ELR (cell line): ENCODE measurements at regions not wholly inside any gene's neighbourhood (a gene's known extent, or its start where the extent isn't known, plus 50 kb on each side); places are given as distances from the start of the nearest gene placed in this dataset.

Experiments used
- DNase-seq: peaks from one replicate; pipeline ENCODE4 v3.0.0-alpha.2; 2015; ENCODE audit warnings: low read depth

DNA sequence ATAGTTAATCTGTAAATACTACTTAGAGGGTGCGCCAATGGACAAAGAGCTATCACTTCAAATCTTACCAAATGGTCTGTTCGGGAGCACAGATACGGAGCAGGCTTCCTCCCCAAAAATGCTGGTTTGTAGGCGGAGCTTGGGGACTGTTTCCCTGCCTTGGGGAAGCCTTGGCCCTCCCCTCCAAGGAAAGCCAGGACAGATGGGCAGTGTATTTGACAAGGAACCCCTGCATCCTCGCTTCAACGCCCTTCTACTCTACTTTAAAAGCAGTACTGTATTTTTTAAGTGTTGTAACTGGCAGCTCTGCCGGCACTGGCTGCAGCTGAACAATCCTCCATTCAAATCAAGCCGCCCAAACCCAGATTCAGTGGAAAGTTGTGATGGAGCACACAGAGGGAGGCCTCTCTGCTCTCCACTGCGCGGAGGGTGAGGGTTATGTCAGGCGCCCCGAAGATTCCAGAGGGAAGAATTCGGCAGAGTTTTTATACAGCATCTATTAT, 83.1 kb upstream of the FNDC3B start:
- no peak for DNase-seq

DNA sequence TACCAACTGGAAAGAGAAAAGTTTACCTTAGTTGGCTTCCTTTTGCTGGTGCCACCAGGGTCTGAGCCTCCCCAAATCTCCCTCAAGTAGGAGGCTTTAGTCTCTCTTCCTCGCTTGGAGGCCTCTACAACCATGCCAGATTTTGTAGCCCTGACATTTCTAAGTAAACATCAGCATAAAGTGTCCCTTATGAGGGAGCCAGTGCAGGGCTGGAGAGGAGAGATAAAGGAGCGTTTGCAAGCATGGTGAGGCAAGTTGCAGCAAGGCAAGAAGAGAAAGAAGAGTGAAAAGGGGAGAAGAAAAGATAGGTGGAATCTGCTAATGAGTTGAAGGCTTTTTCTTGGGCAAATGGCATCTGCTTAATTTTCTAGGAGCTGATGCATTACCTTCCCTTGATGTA, 82.7 kb upstream of the FNDC3B start:
- DNase-seq = no peak

DNA sequence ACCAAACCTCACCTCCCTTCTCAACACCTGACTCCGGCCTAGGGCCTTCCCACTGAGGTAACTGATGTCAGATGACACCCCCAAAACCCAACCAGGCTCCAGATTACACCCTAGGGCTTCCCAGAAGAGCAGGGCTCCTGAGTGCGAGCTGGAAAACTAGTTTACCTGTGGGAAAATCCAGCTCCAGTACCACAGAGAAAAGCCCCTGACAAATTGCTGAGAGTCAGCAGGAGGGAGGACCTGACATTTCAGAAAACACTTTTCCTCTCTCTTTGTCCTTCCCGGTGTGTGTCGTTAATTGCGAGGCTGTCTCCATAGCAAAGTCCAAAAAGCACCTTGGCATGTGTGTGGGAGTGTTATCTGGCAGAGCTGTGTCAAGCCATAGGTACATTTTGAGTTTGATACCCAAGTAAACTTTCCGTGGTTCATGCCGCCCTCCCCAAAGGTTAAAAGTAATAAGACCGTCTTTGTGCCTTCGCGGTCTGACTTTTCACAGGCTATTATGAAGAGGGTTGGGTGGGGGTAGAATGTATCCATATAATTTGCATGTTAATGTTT, 79.8 kb upstream of the FNDC3B start:
- no peak for DNase-seq

DNA sequence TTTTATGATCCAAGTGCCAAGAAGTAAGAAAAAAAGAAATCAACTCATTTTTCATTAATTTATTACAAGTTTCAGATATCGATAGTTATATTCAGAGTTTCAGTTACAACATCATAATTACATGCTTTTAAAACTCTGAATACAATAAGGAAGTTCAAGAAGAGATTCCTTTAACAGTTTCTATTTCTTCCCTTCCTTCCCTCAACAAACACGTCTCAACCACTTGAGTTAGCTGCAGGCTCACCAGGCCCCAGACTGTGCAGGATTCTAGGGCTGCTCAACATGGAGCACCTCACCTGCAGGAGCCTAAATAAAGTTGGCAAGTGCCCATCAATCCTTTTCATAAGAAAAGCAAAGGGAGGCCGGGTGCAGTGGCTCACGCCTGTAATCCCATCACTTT, 79.2 kb upstream of the FNDC3B start:
- DNase-seq = no peak

DNA sequence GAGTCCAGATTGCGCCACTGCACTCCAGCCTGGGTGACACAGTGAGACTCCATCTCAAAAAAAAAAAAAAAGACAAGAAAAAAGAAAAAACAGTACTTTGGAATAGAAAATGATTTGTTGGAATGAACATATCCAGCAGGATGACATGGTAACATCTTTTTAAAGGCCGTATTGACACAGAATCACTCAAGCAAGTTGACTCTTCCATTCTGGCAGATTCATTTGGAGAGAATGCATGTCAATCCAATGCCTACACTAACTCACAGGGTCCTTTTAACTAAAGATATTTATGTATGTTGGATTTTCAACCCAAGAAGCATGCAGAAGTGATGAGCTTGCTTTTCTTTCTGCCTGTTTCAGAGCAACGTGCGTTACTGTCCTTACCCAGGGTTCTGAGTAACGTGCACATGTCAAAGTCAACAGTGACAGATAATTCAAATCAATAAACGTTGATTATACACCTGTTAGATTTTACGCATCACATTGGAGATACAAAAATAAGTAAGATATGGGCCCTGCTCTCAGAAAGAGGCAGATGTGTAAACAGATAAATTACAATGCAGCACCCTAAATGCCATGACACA, 77.1 kb upstream of the FNDC3B start:
- no peak for DNase-seq

DNA sequence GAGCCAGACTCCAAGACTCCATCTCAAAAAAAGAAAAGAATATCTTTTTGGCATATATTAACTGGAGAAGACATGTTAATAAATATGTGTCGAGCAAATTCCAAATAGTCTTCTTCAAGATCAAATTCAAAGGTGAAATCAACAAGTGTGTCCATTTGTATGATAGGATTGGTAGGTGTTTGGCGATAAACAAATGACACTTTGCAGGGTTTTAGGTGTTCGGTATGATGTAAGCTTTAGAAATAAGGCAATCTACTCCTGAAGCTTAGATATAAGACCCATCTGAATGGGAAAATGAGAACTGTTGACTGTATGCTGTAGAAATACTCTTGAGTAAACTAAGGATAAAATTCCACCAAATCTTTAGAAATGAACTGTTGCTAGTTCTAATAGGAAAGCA, 75.8 kb upstream of the FNDC3B start:
- no peak for DNase-seq

DNA sequence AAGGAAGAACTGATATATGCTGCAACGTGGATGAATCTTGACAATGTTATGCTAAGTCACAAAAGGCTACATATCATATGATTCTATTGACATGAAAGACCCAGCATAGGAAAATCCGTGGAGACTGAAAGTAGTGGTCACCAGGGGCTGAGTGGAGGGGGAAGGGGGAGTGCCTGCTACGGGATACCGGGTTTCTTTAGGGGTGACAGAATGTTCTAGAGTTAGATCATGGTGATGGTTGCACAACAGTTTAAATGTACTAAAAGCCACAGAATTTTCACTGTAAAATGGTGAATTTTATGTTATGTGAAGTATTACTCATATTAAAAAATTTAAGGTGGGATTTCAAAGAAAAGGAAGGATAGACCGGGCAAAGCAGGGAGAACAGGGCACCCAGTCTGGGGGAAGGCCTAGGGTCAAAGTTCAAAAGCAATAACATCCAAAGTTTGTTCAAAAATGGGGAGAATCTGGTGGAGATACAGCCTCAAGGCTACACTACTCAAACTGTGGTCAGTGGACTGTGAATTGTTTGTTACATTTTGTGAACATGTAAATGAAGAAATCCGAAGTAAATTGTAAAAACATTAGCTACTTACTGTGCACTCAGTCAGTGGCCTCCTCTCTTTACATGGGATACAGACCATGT, 74.2 kb upstream of the FNDC3B start:
- DNase-seq = no peak

DNA sequence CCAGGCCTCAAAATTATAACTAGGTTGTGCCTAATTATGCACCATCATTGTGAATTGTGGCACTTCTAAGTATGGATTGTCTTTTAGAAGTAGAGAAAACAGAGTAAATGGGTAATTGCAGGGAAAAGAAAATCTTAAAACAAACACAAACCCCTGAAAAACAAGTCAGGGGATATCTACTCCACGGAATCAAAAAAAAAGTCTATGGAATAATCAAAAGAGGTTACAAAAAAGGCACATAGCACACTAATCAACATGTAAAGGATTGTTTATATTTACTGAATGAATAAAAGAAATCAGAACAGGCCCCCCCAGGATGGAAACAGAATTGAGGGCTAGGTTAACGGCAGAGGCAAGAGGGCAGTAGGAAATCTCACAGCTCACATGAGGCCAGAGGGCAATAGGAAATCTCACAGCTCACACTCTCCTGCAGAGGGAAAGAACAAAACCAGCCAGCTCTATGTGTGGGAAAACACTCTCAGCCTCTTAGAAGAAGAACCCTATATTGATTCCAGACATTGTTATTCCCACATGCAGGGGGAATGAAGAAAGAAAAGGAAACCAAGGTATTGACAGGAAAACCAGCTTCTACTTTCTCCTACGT, 72.7 kb upstream of the FNDC3B start:
- peak; percentile 23 for DNase-seq

DNA sequence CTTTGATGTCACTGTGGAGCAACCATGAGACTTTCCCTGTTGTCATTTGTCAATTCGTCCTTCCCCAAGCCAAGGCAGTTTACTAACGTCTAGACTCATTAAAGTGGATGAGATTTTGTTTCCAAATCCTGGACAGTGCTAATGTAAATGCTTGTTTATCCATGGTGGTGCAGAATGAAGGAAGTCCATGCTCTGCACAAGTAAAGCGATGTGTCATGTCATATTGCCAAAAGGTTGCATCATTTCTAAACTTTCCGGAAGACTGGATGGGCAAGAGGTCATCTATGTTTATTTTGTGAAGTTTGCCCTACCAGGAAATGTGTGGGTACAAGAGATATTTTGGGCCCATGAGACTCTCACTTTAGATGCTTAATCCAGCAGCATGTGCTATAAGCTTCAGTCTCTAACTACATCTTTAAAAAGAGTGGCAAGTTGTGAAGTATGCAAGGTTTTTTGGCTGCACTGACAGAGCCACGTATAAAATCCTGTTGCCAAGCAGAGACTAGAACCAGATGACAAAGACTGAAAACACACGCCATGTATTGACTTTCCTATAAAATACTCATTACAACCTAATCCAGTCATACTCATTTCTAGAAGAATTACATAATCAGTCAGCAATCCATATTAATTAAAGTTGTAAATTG, 72.1 kb upstream of the FNDC3B start:
- DNase-seq = peak; percentile 83

DNA sequence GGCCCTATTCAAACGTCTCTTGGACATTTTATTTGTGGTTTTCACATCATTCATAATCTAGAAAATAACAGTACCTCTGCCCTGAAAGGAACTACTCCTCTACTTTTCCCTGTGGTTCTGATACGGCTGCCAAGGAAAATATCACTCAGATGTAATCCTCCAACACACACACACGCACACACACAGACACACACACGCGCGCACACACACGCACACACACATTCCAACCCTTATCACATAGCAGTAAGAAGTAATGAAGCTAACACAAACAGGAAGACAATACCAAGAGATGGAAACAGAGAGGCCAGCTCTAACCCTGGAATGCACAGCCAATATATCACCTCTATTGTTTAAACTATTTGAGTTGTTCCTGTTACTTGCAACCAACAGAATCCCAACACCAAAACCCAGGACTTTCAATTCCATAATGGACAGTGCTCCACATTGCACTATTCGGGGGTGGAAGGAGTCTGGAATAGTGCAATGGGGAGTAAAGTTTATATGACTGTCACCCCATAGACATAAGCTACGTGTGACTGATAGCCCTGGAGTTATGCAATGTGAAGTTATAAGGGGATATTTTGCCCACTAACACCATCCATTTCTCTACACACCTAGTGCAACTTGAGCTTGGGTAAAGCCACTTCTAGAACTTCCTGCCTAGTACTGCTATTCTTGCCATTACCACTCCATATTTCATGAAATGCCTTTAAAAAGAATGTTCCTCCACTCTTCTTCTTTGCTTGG, 71.3 kb upstream of the FNDC3B start:
- no peak for DNase-seq

DNA sequence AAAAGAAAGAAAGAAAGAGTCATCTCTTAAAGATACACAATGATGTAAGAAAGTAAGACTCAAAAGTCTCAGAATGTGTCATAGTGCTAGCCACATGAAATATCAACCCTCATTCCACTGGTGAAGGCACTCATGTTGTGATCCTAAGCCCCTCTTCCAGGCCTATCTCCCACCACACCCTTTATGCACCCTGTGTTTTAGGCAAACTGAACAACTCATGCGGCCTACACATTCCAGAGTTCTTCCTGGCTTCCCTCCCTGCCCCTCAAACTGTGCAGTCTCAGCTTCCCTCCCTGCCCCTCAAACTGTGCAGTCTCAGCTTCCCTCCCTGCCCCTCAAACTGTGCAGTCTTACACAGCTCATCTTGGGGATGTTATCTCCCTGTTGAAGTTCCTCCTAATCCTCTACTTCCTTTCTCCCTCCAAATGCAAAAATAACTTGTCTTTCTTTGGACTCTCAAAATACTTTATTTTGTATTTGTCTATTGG, 69.0 kb upstream of the FNDC3B start:
- peak; percentile 59 for DNase-seq

DNA sequence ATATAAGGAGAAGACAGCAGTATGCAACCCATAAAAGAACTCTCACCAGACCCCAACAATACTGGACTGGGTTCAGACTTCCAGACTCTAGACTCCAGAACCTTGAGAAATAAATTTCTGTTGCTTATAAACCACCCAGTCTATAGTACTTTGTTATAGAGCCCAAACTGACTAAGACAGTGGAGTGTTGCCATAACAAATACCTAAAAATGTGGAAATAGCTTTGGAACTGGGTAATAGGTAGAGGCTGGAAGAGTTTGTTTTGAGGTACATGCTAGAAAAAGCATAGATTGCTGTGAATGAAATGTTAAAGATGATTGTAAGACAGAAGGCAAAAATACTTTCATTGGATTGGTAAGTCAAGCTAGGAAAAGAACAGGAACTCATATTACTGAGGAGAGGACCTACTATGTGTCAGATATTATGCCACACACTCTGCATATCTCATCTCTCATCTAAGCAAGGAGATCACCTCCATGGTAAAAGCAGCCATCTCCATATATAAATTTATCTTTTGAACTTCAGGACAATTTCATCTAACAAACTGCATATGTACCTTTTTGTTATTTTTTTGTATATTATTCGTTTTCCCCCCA, 67.4 kb upstream of the FNDC3B start:
- DNase-seq = no peak

DNA sequence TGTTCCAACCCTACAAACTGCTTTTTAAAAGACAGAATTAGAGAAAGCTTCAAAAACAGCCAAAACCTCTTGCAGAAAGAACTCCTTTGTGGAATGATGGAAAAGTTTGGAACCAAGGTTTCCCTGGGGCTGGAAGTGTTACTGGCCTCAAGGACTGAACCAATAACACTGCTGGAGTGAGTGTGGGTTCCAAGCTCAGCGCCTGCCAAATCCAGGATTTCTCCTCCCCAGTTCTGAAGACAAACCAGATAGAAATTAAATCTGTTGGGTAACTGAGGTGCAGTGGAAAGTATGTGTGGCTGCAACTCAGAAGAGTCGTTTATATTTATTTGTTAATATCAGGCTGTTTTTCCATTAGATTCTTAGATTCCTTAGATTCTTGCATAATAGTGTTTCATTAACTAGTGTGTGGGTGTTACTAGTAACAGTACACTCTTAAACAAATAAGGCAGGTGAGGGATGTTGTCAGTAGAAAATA, 66.5 kb upstream of the FNDC3B start:
- no peak for DNase-seq

DNA sequence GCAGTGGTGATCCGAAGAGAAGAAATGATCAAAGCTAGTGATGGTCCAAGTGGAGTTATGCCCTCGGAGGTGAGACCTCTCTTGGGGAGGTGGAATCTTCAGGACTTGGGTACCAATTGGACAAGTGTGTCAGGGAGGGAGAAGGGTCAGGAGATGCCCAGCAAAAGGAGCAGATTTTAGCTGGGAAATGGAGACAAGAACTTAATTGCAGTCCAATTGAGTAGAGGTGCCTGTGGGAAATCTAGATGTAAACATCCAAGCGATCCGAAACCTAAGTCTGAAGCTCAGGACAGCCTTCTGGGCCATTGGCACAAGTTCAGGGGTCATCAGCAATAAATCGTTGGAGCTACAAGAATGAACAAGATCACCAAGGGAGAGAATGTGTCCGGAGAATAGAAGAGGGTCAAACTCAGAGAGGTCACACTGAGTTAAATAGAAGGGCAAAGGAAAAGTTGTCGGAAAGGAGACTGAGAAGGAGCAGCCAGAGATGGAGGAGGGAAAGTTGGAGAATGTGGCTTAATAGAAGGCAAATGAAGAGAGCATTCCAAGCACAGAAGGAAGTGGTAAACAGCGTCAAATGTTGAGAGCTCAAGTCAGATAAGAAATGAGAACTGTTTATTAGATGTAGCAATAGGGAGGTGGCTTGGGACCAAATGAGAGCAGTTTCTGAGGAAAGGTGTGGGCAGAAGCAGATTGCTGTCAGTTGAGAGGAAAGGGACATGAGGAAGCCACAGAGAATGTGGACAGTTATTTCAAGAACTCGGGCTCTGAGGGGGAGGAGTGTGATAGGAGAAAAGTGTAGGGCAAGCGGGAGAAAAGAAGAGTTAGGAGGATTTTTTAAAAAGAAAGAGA, 64.2 kb upstream of the FNDC3B start:
- DNase-seq = no peak

DNA sequence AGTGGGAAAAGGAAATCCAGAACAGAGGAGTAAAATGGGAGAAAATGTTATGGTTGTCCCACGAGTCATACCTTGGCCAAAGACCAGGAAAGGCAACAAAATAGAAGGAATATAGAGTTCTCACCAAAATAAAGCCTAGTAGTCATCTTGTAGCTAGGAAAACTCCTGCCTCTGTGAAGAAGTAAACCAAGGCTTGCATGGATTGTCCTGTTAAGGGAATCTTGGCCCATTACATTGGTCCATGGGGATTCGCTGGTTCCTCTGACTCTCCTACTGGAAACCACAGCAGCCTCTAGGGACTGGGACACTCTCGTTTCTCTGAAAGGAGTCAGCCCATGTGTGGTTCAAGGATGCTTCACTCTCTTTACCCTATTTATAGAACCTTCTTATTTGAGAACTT, 62.9 kb upstream of the FNDC3B start:
- peak; percentile 48 for DNase-seq

DNA sequence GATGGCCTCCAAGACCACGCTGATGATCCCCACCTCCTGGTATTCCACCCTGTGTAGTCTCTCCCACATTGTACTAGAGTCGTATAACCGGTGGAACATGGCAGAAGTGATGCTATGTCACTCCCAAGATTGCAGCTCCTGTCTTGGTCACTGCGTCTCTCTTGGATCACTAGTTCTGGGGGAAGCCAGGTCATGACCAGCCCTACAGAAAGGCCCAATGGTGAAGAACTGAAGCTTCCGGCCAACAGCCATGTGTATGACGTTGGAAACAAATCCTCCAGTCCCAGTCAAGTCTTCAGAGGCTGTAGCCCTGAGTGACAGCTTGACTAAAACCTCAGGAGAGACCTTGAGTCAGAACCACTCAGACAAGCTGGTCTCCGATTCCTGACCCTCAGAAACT, 61.9 kb upstream of the FNDC3B start:
- no peak for DNase-seq

DNA sequence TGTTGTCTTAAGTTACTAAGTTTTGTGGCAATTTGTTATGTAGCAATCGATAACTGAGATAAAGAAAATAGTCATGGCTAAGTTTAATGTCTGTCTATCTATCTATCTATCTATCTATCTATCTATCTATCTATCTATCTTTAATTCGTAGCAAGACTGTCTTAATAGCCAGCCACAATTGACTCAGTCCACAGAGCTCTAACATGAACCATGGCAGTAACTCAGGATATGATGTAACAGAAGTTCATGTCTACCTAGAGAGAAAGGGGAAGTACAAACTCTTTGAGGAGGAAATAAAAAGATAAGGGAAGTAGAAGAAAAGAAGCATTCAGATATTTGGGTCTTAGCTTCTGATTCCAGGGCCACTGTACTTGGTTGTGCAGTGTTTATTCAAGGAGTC, 61.5 kb upstream of the FNDC3B start:
- no peak for DNase-seq

DNA sequence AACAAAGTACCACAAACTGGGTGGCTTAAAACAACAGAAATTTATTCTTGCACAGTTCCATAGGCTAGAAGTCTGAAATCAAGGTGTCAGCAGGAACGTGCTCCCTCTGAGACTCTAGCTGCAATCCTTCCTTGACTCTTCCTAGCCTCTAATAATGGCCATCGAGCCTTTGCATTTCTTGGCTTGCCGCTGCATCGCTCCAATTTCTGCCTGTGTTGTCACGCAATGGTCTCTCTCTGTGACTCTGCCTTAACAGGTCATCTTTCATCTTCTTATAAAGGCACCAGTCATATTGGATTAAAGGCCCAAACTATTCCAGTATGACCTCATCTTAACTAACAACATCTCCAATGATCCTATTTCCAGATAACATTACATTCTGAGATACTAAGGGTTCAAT, 61.0 kb upstream of the FNDC3B start:
- no peak for DNase-seq

DNA sequence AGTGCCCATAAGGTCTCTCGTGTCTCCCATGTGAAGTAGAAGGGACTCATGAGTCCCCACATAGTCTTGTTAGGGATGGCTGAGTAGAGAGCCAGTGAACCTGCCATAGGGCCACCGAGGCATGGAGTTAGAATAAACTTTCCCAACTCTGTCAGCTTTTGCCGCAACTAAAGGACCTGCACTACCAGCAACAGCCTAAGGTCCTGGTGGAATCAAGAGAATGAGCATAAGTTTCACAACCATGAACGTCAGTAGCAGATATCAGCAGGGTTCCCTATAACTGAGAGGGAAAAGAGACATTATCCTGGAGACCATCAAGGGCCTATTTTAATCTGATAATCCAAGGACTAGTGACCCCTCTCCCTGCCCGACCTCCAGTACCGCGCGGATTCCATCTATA, 60.3 kb upstream of the FNDC3B start:
- no peak for DNase-seq

DNA sequence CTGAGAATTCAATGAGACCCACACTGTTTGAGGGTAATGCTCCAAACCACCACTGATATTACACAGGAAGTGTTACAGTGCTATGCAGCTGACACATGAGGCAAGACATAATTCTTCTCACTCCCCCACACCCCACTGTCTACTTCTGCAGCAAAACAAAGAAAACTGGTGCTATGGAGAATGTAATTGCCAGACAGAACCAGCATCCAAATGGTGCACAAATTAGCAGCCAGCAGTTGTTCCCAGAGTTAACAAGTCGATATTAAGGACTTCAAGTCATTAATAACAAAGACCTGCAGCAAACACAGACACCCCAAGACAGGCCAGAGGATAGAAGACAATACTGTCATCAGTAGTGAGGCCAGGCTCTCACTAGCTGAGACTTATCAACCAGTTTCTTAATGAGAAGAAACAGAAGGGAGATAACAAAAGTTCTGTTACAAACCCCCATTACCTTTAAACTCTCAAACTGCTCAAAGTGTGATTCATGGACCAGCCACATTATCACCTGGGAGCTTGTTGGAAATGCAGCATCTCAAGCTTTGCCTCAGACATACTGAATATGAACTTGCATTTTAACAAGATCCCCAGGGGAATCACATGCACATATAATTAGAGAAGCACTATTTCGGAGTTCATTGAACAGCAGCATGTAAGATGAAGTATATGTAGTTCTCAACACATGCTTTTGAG, 58.7 kb upstream of the FNDC3B start:
- no peak for DNase-seq
